SK-N-SH treated with all-trans-retinoic acid at 6 μM for 48 hours (cell line): ENCODE measurements at regions not wholly inside any gene's neighbourhood (a gene's known extent, or its start where the extent isn't known, plus 50 kb on each side); places are given as distances from the start of the nearest gene placed in this dataset.

Experiments used
- ATAC-seq: fragments of 200-7000 bp; cut with Tn5 transposase; 3 replicates; pipeline ENCODE4 v1.9.1; 2020; ENCODE audit warnings: mild to moderate bottlenecking, moderate library complexity
- ARNTL ChIP-seq: fragments of 450-650 bp; formaldehyde crosslinking; IDR thresholded peaks from 2 replicates; pipeline ENCODE4 v1.5.0; 2020; ENCODE audit warnings: low read depth, mild to moderate bottlenecking, moderate library complexity, borderline replicate concordance
- BACH2 ChIP-seq: fragments of 250-450 bp; sonication (Bioruptor Pico); IDR thresholded peaks from 2 replicates; pipeline ENCODE4 v1.9.0; 2021; ENCODE audit warnings: mild to moderate bottlenecking, borderline replicate concordance
- CSDC2 ChIP-seq: fragments of 250-450 bp; sonication (Bioruptor Pico); IDR thresholded peaks from 2 replicates; pipeline ENCODE4 v1.5.0; 2020; ENCODE audit warnings: mild to moderate bottlenecking, moderate library complexity
- CSRNP3 ChIP-seq: fragments of 250-450 bp; sonication (Bioruptor Pico); IDR thresholded peaks from 2 replicates; pipeline ENCODE4 v1.5.1; 2021; ENCODE audit warnings: mild to moderate bottlenecking, moderate library complexity
- ESRRG ChIP-seq: fragments of 250-450 bp; sonication (Bioruptor Pico); IDR thresholded peaks from 2 replicates; pipeline ENCODE4 v1.6.1; 2021; ENCODE audit warnings: mild to moderate bottlenecking
- GLIS3 ChIP-seq: fragments of 250-450 bp; sonication (Bioruptor Pico); IDR thresholded peaks from 2 replicates; pipeline ENCODE4 v1.5.0; 2020; ENCODE audit warnings: mild to moderate bottlenecking, moderate library complexity
- ISL1 ChIP-seq: fragments of 250-450 bp; sonication (Bioruptor Pico); IDR thresholded peaks from 2 replicates; pipeline ENCODE4 v2.1.2; 2022; ENCODE audit warnings: mild to moderate bottlenecking, moderate library complexity
- OSR1 ChIP-seq: fragments of 250-450 bp; sonication (Bioruptor Pico); IDR thresholded peaks from 2 replicates; pipeline ENCODE4 v1.8.0; 2022; ENCODE audit warnings: moderate library complexity, mild to moderate bottlenecking, inconsistent platforms
- PATZ1 ChIP-seq: fragments of 250-450 bp; sonication (Bioruptor Pico); IDR thresholded peaks from 2 replicates; pipeline ENCODE4 v1.8.0; 2020; ENCODE audit warnings: mild to moderate bottlenecking, moderate library complexity, borderline replicate concordance
- PPARA ChIP-seq: fragments of 250-450 bp; sonication (Bioruptor Pico); IDR thresholded peaks from 2 replicates; pipeline ENCODE4 v1.5.0; 2020; ENCODE audit warnings: mild to moderate bottlenecking, borderline replicate concordance
- RARB ChIP-seq: fragments of 250-450 bp; sonication (Bioruptor Pico); IDR thresholded peaks from 2 replicates; pipeline ENCODE4 v1.8.0; 2021; ENCODE audit warnings: mild to moderate bottlenecking, moderate library complexity
- SNAI2 ChIP-seq: fragments of 250-450 bp; sonication (Bioruptor Pico); IDR thresholded peaks from 2 replicates; pipeline ENCODE4 v1.5.0; 2020; ENCODE audit warnings: mild to moderate bottlenecking, moderate library complexity
- TCF4 ChIP-seq: fragments of 250-450 bp; sonication (Bioruptor Pico); IDR thresholded peaks from 2 replicates; pipeline ENCODE4 v1.8.0; 2021; ENCODE audit warnings: mild to moderate bottlenecking, moderate library complexity, borderline replicate concordance
- ZC3H10 ChIP-seq: fragments of 250-450 bp; sonication (Bioruptor Pico); IDR thresholded peaks from 2 replicates; pipeline ENCODE4 v1.5.1; 2021; ENCODE audit warnings: mild to moderate bottlenecking, moderate library complexity
- ZFP3 ChIP-seq: fragments of 250-450 bp; sonication (Bioruptor Pico); IDR thresholded peaks from 2 replicates; pipeline ENCODE4 v1.5.0; 2020; ENCODE audit warnings: mild to moderate bottlenecking, moderate library complexity
- ZNF565 ChIP-seq: fragments of 450-650 bp; formaldehyde crosslinking; conservative IDR thresholded peaks from 2 replicates; pipeline ENCODE4 v1.5.0; 2020; ENCODE audit warnings: low read depth, mild to moderate bottlenecking, moderate library complexity
- ZNF70 ChIP-seq: fragments of 450-650 bp; formaldehyde crosslinking; IDR thresholded peaks from 2 replicates; pipeline ENCODE4 v1.5.0; 2020; ENCODE audit warnings: mild to moderate bottlenecking, moderate library complexity
- ZNF8 ChIP-seq: fragments of 450-650 bp; formaldehyde crosslinking; IDR thresholded peaks from 2 replicates; pipeline ENCODE4 v1.5.0; 2020; ENCODE audit warnings: mild to moderate bottlenecking, moderate library complexity
- TF ChIP-seq, protein P1 (sequence below): fragments of 250-450 bp; sonication (Bioruptor Pico); IDR thresholded peaks from 2 replicates; pipeline ENCODE4 v1.5.0; 2020; ENCODE audit warnings: mild to moderate bottlenecking, moderate library complexity
- TF ChIP-seq, protein P2 (sequence below): fragments of 250-450 bp; sonication (Bioruptor Pico); IDR thresholded peaks from 2 replicates; pipeline ENCODE4 v1.5.1; 2020; ENCODE audit warnings: low read depth, mild to moderate bottlenecking, moderate library complexity
- TF ChIP-seq, protein P3 (sequence below): fragments of 250-450 bp; sonication (Bioruptor Pico); IDR thresholded peaks from 2 replicates; pipeline ENCODE4 v1.8.0; 2021; ENCODE audit warnings: low read depth, mild to moderate bottlenecking, moderate library complexity, borderline replicate concordance

DNA sequence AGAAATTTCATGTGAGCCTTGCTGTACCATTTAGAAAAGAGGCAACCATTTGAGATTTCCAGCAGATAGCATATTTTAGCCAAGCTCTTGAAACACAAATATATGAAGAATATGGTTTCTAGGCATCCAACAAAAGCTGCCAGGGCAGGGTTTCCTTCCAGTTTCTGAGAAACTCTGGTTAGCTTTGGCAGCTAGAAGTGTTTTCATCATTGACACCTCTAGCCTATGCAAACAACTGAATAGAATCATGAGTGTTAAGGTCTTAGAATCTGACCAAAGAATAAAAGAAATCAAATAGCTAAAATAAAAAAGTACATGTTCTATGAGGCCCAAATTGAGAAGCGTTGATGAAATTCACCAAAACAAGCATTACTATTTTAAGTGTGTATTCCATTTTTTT lies 188.1 kb downstream of the TMEM167A start:
- ATAC-seq: no peak
- TF ChIP-seq CSDC2 (CRISPR knock-in tag): no peak
- TF ChIP-seq CSRNP3 (CRISPR knock-in tag): no peak
- no peak for TF ChIP-seq ZC3H10 (CRISPR knock-in tag)
- TF ChIP-seq ZFP3 (CRISPR knock-in tag): no peak
- no peak for TF ChIP-seq SNAI2 (CRISPR knock-in tag)
- no peak for TF ChIP-seq PPARA
- TF ChIP-seq ZNF565 (CRISPR knock-in tag): no peak
- TF ChIP-seq RARB (CRISPR knock-in tag): no peak
- no peak for TF ChIP-seq ZNF70 (CRISPR knock-in tag)
- TF ChIP-seq OSR1 (CRISPR knock-in tag): no peak
- TF ChIP-seq ISL1 (CRISPR knock-in tag): no peak
- TF ChIP-seq, protein P1, sequence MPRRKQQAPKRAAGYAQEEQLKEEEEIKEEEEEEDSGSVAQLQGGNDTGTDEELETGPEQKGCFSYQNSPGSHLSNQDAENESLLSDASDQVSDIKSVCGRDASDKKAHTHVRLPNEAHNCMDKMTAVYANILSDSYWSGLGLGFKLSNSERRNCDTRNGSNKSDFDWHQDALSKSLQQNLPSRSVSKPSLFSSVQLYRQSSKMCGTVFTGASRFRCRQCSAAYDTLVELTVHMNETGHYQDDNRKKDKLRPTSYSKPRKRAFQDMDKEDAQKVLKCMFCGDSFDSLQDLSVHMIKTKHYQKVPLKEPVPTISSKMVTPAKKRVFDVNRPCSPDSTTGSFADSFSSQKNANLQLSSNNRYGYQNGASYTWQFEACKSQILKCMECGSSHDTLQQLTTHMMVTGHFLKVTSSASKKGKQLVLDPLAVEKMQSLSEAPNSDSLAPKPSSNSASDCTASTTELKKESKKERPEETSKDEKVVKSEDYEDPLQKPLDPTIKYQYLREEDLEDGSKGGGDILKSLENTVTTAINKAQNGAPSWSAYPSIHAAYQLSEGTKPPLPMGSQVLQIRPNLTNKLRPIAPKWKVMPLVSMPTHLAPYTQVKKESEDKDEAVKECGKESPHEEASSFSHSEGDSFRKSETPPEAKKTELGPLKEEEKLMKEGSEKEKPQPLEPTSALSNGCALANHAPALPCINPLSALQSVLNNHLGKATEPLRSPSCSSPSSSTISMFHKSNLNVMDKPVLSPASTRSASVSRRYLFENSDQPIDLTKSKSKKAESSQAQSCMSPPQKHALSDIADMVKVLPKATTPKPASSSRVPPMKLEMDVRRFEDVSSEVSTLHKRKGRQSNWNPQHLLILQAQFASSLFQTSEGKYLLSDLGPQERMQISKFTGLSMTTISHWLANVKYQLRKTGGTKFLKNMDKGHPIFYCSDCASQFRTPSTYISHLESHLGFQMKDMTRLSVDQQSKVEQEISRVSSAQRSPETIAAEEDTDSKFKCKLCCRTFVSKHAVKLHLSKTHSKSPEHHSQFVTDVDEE (CRISPR knock-in tag): no peak
- TF ChIP-seq BACH2: no peak
- no peak for TF ChIP-seq ARNTL (CRISPR knock-in tag)
- no peak for TF ChIP-seq ESRRG (CRISPR knock-in tag)

DNA sequence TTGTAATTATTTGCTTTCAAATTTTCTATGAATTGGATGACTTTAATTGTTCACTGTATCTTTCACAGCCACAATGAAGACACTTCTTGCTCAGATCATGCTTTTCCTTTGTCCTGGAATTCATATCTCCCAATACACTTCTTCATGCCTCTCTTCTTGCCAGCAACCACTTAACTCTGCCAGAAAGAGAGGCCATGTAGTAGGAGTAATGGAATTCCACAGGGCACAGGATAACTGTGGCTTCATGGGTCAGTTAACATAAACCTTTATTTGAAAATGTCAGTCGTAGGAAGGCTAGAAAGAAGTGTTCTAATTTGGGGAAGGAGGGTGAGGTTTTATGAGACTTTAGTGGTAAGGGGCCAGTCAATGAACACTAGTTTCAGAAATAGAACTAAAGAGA lies 190.3 kb downstream of the TMEM167A start:
- ATAC-seq: no peak
- TF ChIP-seq SNAI2 (CRISPR knock-in tag) (no peak), PPARA (no peak), ZNF70 (CRISPR knock-in tag) (no peak), TCF4 (CRISPR knock-in tag) (no peak), CSRNP3 (CRISPR knock-in tag) (no peak), GLIS3 (CRISPR knock-in tag) (no peak), BACH2 (no peak), ZNF565 (CRISPR knock-in tag) (no peak), ZC3H10 (CRISPR knock-in tag) (no peak), PATZ1 (CRISPR knock-in tag) (no peak), ZFP3 (CRISPR knock-in tag) (no peak), CSDC2 (CRISPR knock-in tag) (no peak), ESRRG (CRISPR knock-in tag) (no peak), ZNF8 (CRISPR knock-in tag) (no peak), RARB (CRISPR knock-in tag) (no peak)
- TF ChIP-seq, protein P2, sequence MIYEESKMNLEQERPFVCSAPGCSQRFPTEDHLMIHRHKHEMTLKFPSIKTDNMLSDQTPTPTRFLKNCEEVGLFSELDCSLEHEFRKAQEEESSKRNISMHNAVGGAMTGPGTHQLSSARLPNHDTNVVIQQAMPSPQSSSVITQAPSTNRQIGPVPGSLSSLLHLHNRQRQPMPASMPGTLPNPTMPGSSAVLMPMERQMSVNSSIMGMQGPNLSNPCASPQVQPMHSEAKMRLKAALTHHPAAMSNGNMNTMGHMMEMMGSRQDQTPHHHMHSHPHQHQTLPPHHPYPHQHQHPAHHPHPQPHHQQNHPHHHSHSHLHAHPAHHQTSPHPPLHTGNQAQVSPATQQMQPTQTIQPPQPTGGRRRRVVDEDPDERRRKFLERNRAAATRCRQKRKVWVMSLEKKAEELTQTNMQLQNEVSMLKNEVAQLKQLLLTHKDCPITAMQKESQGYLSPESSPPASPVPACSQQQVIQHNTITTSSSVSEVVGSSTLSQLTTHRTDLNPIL: no peak
- TF ChIP-seq, protein P1 (CRISPR knock-in tag): no peak
- TF ChIP-seq, protein P3, sequence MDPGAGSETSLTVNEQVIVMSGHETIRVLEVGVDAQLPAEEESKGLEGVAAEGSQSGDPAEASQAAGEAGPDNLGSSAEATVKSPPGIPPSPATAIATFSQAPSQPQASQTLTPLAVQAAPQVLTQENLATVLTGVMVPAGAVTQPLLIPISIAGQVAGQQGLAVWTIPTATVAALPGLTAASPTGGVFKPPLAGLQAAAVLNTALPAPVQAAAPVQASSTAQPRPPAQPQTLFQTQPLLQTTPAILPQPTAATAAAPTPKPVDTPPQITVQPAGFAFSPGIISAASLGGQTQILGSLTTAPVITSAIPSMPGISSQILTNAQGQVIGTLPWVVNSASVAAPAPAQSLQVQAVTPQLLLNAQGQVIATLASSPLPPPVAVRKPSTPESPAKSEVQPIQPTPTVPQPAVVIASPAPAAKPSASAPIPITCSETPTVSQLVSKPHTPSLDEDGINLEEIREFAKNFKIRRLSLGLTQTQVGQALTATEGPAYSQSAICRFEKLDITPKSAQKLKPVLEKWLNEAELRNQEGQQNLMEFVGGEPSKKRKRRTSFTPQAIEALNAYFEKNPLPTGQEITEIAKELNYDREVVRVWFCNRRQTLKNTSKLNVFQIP: no peak
